Epithelial cell of esophagus (primary cell): ENCODE measurements at regions not wholly inside any gene's neighbourhood (a gene's known extent, or its start where the extent isn't known, plus 50 kb on each side); places are given as distances from the start of the nearest gene placed in this dataset.
A peak's percentile ranks its signal among the peaks of the same experiment; 100 is the strongest.

Experiments
- DNase-seq: peaks from one replicate; pipeline ENCODE4 v3.0.0; 2010; ENCODE audit warnings: low read depth
- H3K4me3 ChIP-seq: 2 replicates; pipeline ENCODE4 v1.5.1; 2011; ENCODE audit warnings: mild to moderate bottlenecking, low read length, control low read depth
- TF ChIP-seq, protein P1 (sequence below): IDR thresholded peaks from 2 replicates; pipeline ENCODE4 v1.5.1; 2011; ENCODE audit warnings: low read depth, mild to moderate bottlenecking, low read length, control low read depth, inconsistent platforms; ENCODE audit not compliant: insufficient read depth; ENCODE audit errors: missing control alignments

- no peak overlapping the region for H3K4me3 ChIP-seq
- peak; percentile 65 for DNase-seq
- TF ChIP-seq, protein P1, sequence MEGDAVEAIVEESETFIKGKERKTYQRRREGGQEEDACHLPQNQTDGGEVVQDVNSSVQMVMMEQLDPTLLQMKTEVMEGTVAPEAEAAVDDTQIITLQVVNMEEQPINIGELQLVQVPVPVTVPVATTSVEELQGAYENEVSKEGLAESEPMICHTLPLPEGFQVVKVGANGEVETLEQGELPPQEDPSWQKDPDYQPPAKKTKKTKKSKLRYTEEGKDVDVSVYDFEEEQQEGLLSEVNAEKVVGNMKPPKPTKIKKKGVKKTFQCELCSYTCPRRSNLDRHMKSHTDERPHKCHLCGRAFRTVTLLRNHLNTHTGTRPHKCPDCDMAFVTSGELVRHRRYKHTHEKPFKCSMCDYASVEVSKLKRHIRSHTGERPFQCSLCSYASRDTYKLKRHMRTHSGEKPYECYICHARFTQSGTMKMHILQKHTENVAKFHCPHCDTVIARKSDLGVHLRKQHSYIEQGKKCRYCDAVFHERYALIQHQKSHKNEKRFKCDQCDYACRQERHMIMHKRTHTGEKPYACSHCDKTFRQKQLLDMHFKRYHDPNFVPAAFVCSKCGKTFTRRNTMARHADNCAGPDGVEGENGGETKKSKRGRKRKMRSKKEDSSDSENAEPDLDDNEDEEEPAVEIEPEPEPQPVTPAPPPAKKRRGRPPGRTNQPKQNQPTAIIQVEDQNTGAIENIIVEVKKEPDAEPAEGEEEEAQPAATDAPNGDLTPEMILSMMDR = no peak
These were observed 243.0 kb downstream of the CDH10 start for GRCh38 chr5:24401773-24402172.

- H3K4me3 ChIP-seq = no peak overlapping the region
- DNase-seq = no peak
- TF ChIP-seq, protein P1 = no peak
These were observed 237.3 kb downstream of the CDH10 start for GRCh38 chr5:24407466-24407865.

- TF ChIP-seq, protein P1 = no peak
- H3K4me3 ChIP-seq = no peak overlapping the region
- peak; percentile 27 for DNase-seq
These were observed 216.4 kb downstream of the CDH10 start for GRCh38 chr5:24428345-24428744.

DNA sequence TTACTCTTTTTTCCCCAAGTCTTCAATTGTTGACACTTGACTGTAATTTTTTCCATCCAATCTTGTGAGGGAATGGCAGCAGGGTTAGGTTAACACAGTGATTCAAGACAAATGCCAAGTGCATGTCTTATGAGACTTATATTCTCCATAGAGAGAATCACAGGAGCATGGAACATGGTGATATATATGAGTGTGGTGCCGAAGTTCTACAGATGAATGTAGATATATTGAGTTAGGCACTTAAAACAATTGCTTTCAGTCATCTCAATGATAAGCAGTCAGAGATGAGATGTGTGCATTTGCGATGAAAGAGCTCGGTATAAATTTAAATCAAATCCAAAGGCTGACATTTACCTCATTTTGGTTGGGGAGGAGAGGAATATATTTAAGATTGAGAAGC is 211.2 kb downstream of the CDH10 start:
- H3K4me3 ChIP-seq = no peak overlapping the region
- DNase-seq = no peak
- TF ChIP-seq, protein P1 = no peak
